CD4-positive, alpha-beta T cell (primary cell): ENCODE measurements at regions not wholly inside any gene's neighbourhood (a gene's known extent, or its start where the extent isn't known, plus 50 kb on each side); places are given as distances from the start of the nearest gene placed in this dataset.

Experiments
- ATAC-seq: fragments of 200-7000 bp; cut with Tn5 transposase; one replicate; pipeline ENCODE4 v1.10.0; 2022; ENCODE audit warnings: mild to moderate bottlenecking; ENCODE audit not compliant: poor library complexity
- CTCF ChIA-PET: fragments of 350-600 bp; sonication (Branson Sonifier 250); formaldehyde crosslinking; loops from one replicate; lab custom pipeline; 2021; ENCODE audit warnings: antibody characterized with exemption, inconsistent platforms; lab: Charles Lee
- POLR2A ChIA-PET: fragments of 350-600 bp; sonication (Branson Sonifier 250); formaldehyde crosslinking; loops from one replicate; lab custom pipeline; 2021; ENCODE audit warnings: antibody characterized with exemption, inconsistent platforms; lab: Charles Lee
- DNase-seq, 14 experiments: peaks; one replicate each; pipeline ENCODE4 v3.0.0-alpha.2; 2013 to 2020; ENCODE audit warnings: mixed read lengths in 2 of 14
- H3K27ac ChIP-seq, 2 donors: one replicate each; pipeline versions ENCODE4 v1.5.1 to v1.7.0; 2013; ENCODE audit warnings: low read length in 2 of 2, low read depth in 1 of 2, mild to moderate bottlenecking in 1 of 2
- H3K27me3 ChIP-seq, 2 experiments: 1 replicate in 1 of 2; 2 replicates in 1 of 2; pipeline versions ENCODE4 v1.6.1 to v1.7.0; 2013; ENCODE audit warnings: low read length in 2 of 2, control low read depth in 1 of 2, mild to moderate bottlenecking in 1 of 2, moderate library complexity in 1 of 2; ENCODE audit not compliant: insufficient read depth in 2 of 2, control insufficient read depth in 1 of 2
- H3K36me3 ChIP-seq: one replicate; pipeline ENCODE4 v1.6.1; 2013; ENCODE audit warnings: low read length, control low read depth; ENCODE audit not compliant: insufficient read depth
- H3K4me1 ChIP-seq: one replicate; pipeline ENCODE4 v1.6.1; 2013; ENCODE audit warnings: low read length, control low read depth; ENCODE audit not compliant: insufficient read depth
- H3K4me3 ChIP-seq: one replicate; pipeline ENCODE4 v1.5.1; 2013; ENCODE audit warnings: mild to moderate bottlenecking, low read length, moderate library complexity
- H3K9me3 ChIP-seq, 2 experiments: 1 replicate in 1 of 2; 2 replicates in 1 of 2; pipeline versions ENCODE4 v1.6.1 to v1.7.0; 2013; ENCODE audit warnings: low read length in 2 of 2, mild to moderate bottlenecking in 2 of 2, control low read depth in 1 of 2, moderate library complexity in 1 of 2; ENCODE audit not compliant: control insufficient read depth in 1 of 2, insufficient read depth in 1 of 2
- H3K27ac Mint-ChIP-seq: one replicate; pipeline ENCODE4 v1.8.0; 2020; ENCODE audit warnings: mixed read lengths
- H3K27me3 Mint-ChIP-seq: one replicate; pipeline ENCODE4 v1.8.0; 2021; ENCODE audit warnings: mixed read lengths
- H3K36me3 Mint-ChIP-seq: one replicate; pipeline ENCODE4 v1.8.0; 2021; ENCODE audit warnings: low read depth, mixed read lengths
- H3K4me1 Mint-ChIP-seq: one replicate; pipeline ENCODE4 v1.8.0; 2021; ENCODE audit warnings: low read depth, mixed read lengths
- H3K4me3 Mint-ChIP-seq: one replicate; pipeline ENCODE4 v1.8.0; 2020; ENCODE audit warnings: mild to moderate bottlenecking, mixed read lengths
- H3K9me3 Mint-ChIP-seq: one replicate; pipeline ENCODE4 v1.8.0; 2020; ENCODE audit warnings: mixed read lengths
- intact Hi-C, 2 experiments: fragments of 100-400 bp; cut with DNase I in 1 of 2; cut with micrococcal nuclease in 1 of 2; formaldehyde crosslinking; loops; one replicate each; pipeline versions ENCODE4 v1.15.1 to v1.9.0; 2023 to 2025; cut with DNase I, micrococcal nuclease
- TF ChIP-seq, protein P1 (sequence below): fragments of 200-600 bp; IDR thresholded peaks from one replicate; pipeline ENCODE4 v1.8.0; 2022; ENCODE audit warnings: antibody characterized with exemption, mild to moderate bottlenecking

- Mint-ChIP-seq H3K4me1 (peaks cover 45% of the 10 kb centered on the region), H3K4me3 (peak overlapping the region; percentile 82), H3K36me3 (peaks cover 9% of the 10 kb centered on the region), H3K9me3 (no peaks in the 10 kb centered on the region), H3K27me3 (no peaks in the 10 kb centered on the region), H3K27ac (peak overlapping the region; percentile 92)
- Histone ChIP-seq H3K9me3 (no peaks in the 10 kb centered on the region), H3K4me3 (no peak overlapping the region), H3K36me3 (peaks cover 3% of the 10 kb centered on the region), H3K27ac (peak overlapping the region in 1 of 2 donors; percentile 24), H3K27me3 (no peaks in the 10 kb centered on the region), H3K4me1 (peaks cover 55% of the 10 kb centered on the region)
- POLR2A ChIA-PET = interaction anchor here (1.0 to 1.6 kb wide), 3 partner anchors 13 to 44 kb away, joined by 3 to 6 read pairs (median 3); no protein-coding TSS in a partner anchor
- ATAC-seq = no peak
- CTCF ChIA-PET = interaction anchor here (0.6 to 1.8 kb wide), 3 partner anchors 21 to 59 kb away, joined by 4 to 5 read pairs (median 5); no protein-coding TSS in a partner anchor
- TF ChIP-seq, protein P1, sequence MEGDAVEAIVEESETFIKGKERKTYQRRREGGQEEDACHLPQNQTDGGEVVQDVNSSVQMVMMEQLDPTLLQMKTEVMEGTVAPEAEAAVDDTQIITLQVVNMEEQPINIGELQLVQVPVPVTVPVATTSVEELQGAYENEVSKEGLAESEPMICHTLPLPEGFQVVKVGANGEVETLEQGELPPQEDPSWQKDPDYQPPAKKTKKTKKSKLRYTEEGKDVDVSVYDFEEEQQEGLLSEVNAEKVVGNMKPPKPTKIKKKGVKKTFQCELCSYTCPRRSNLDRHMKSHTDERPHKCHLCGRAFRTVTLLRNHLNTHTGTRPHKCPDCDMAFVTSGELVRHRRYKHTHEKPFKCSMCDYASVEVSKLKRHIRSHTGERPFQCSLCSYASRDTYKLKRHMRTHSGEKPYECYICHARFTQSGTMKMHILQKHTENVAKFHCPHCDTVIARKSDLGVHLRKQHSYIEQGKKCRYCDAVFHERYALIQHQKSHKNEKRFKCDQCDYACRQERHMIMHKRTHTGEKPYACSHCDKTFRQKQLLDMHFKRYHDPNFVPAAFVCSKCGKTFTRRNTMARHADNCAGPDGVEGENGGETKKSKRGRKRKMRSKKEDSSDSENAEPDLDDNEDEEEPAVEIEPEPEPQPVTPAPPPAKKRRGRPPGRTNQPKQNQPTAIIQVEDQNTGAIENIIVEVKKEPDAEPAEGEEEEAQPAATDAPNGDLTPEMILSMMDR = no peak
- DNase-seq = no peak
- intact Hi-C loops = loop anchor here in 1 of 2 experiments (10.0 kb wide), 2 partner anchors 743 to 813 kb away; partner anchors contain the start of gene KIAA0930
Measured at GRCh38 chr22:46057246-46058090, 80.5 kb upstream of the WNT7B start.

- intact Hi-C loops = loop anchor here in 1 of 2 experiments (10.0 kb wide), 2 partner anchors 743 to 813 kb away; partner anchors contain the start of gene KIAA0930
- TF ChIP-seq, protein P1 = no peak
- peak in 6 of 14 experiments; percentile 17 to 80 (median 54) for DNase-seq
- ChIA-PET POLR2A (interaction anchor here (1.0 to 1.6 kb wide), 3 partner anchors 13 to 44 kb away, joined by 3 to 6 read pairs (median 3); no protein-coding TSS in a partner anchor), CTCF (interaction anchor here (1.8 kb wide), 1 partner anchor 21 kb away, joined by 4 read pairs; no protein-coding TSS in a partner anchor)
- H3K4me3 Mint-ChIP-seq = peak overlapping the region; percentile 82
- Histone ChIP-seq H3K9me3 (no peaks in the 10 kb centered on the region), H3K36me3 (peaks cover 7% of the 10 kb centered on the region), H3K27me3 (no peaks in the 10 kb centered on the region), H3K27ac (peak overlapping the region in 1 of 2 donors; percentile 24), H3K4me3 (no peak overlapping the region), H3K4me1 (peaks cover 52% of the 10 kb centered on the region)
- peak overlapping the region; percentile 92 for H3K27ac Mint-ChIP-seq
- no peaks in the 10 kb centered on the region for H3K9me3 Mint-ChIP-seq
- H3K4me1 Mint-ChIP-seq = peaks cover 42% of the 10 kb centered on the region
- H3K27me3 Mint-ChIP-seq = no peaks in the 10 kb centered on the region
- peak; percentile 69 for ATAC-seq
- peaks cover 11% of the 10 kb centered on the region for H3K36me3 Mint-ChIP-seq
Measured at GRCh38 chr22:46058091-46058420, 81.1 kb upstream of the WNT7B start.

GRCh38 chr22:46058591-46059519 is 81.9 kb upstream of the WNT7B start:
- no peak overlapping the region for H3K4me3 Mint-ChIP-seq
- H3K9me3 Mint-ChIP-seq = no peaks in the 10 kb centered on the region
- ChIA-PET POLR2A (interaction anchor here (1.0 to 1.6 kb wide), 3 partner anchors 14 to 45 kb away, joined by 3 to 6 read pairs (median 3); no protein-coding TSS in a partner anchor), CTCF (interaction anchor here (1.8 kb wide), 1 partner anchor 22 kb away, joined by 4 read pairs; no protein-coding TSS in a partner anchor)
- Histone ChIP-seq H3K9me3 (no peaks in the 10 kb centered on the region), H3K27me3 (no peaks in the 10 kb centered on the region), H3K27ac (peak overlapping the region in 1 of 2 donors; percentile 24), H3K36me3 (peaks cover 8% of the 10 kb centered on the region), H3K4me1 (peaks cover 51% of the 10 kb centered on the region), H3K4me3 (no peak overlapping the region)
- peak overlapping the region; percentile 92 for H3K27ac Mint-ChIP-seq
- TF ChIP-seq, protein P1 = no peak
- peak in 1 of 14 experiments; percentile 31 for DNase-seq
- H3K27me3 Mint-ChIP-seq = no peaks in the 10 kb centered on the region
- peaks cover 7% of the 10 kb centered on the region for H3K36me3 Mint-ChIP-seq
- no peak for ATAC-seq
- intact Hi-C loops = loop anchor here in 1 of 2 experiments (10.0 kb wide), 2 partner anchors 744 to 814 kb away; partner anchors contain the start of gene KIAA0930
- peaks cover 46% of the 10 kb centered on the region for H3K4me1 Mint-ChIP-seq
